HG03159 (cell line): ENCODE measurements at regions not wholly inside any gene's neighbourhood (a gene's known extent, or its start where the extent isn't known, plus 50 kb on each side); places are given as distances from the start of the nearest gene placed in this dataset.

Experiments used
- ATAC-seq: cut with Tn5 transposase; IDR thresholded peaks from one replicate; pipeline ENCODE4 v1.9.1; 2021; ENCODE audit warnings: mild to moderate bottlenecking, moderate library complexity; ENCODE audit not compliant: unreplicated experiment

DNA sequence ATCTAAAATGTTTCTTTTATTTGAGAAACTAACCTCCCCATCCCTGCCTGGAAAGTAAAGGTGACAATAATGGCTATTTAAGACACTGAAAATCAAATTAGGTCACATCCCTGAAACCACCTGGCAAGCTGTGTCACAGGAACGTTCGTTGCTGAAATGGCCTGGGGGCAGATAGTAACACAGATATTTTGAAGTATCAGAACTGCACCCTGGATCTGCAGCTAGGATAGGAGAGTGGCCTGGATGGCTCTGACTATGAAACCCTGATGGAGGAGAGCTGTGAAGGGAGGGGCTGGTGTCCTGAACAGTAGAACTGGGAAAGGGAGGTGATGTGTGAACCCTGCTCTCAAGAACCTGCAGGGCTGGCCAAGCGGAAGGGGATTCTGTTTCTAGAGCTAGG is 648.3 kb upstream of the CFAP20DC start:
- ATAC-seq: no peak

DNA sequence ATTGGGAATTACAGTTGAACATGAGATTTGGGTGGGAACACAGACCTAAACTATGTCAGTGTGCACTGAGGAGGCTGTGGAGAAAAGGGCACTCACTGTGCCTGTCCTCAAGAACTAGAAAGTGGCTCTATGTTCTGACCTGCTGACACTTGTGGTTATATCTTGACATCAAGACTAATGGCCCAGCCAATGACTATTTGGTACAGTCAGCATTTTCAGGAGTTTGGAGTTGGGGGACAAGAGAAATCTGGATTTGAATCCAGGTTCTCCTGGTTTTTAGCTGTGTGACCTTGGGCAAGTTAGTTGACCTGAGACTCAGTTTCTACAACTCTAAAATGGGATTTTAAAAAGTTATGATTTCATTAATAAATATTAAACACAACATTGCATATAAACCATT is 647.0 kb upstream of the CFAP20DC start:
- no peak for ATAC-seq

DNA sequence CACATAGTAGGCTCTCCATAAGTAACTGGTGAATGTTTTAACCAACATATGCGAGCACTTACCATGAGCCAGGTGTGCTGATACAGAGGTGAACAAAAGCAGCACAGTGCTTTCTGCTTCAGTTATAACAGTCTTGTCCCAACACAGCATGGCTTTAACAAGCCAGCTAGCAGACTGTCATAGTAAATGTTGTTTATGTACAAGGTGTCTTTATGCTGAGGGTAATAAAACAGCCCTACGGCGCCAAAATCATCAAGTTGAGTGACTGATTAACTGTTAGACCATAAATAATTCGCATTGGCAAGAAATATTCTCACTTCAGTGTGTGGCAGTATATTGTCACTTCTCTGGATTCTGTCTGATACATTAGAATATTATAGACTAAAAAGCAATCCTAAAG is 646.0 kb upstream of the CFAP20DC start:
- no peak for ATAC-seq

DNA sequence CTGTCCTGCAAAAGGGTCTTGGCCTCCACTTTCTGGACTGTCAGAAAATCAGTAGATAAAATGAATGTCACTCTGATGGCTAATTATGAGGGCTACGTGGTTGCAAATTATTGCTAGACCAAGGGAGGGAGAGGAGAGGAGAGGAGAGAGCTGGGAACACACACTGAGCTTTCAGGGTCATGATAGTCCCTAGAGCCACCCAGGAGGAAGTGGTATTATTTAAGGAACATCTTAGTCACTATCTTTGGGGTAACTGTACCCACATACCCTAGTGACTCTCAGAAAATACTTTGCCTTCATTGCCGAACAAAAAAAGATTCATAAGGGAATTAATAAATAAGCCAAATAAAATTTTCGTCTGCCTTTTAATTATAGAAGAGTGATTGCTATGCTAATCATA is 642.3 kb upstream of the CFAP20DC start:
- no peak for ATAC-seq

DNA sequence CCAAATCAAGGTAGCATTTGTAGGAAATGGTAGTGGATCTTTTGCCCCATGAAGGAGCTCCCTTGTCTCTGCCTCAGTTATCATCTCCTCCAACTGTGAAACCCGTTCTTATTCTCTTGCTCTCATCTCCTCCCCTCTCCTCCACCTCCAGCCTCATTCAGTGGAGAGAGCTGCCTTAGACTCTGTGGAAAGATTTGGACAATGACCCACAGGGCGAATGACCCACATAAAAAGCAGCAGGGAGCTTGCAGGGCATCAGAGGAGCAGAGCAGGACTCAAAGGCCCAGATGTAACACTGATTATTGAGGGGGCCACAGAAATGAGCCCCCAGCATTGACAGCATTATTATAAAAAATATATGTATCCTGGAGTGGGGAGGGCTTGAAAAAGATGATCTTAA is 641.1 kb upstream of the CFAP20DC start:
- no peak for ATAC-seq

DNA sequence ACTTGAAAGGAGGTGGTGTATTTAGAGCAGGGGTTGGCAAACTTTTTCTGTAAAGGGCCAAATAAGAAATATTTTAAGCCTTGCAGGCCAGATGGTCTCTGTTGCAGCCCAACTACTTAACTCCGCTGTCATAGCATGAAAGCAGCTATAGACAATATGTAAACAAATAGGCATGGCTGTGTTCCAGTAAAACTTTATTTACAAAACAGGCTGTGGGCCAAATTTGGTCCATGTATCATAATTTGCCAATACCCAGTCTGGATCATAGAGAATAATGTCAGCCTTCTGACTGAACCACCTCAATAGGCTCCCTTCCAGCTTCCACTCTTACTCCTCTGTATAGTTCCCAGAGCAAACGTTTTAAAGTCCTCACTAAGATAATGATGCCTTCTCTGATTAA is 638.8 kb upstream of the CFAP20DC start:
- ATAC-seq: no peak

DNA sequence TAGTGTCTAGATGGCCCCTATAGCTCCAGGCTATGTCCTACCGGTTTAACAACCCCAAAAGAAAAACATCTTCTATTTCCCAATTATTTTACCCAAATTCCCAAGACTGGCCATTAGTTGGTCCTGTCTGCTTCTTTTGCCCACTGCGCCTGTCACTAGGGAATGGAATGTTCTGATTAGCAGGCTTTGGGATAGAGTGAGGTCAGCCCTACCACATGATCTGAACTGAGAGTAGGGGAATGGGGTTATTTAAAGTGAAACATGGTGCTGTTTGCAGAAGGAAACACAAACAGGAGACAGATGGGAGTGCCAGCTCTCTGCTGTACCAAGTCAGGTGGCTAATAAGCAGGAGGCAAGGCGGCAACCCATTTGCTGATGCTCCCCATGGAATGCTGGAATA is 635.6 kb upstream of the CFAP20DC start:
- ATAC-seq: no peak

DNA sequence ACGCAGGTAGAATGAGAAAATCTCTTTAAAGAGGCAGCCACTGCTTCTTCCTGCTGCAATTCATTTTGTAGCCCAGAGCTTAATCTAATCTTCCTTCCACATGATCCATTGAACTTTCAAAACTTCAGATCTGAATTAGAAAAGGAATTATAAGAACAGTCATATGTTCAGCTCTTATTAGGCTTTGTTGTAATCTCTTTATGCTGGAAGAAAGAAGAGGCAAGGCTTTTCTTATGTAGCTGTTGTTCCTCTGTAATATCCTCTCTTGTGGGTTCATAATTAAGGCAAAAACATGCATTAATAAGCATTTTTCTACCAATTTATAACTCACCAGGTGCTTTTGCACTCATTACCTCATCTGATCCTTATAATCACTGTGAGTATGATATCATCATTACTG is 634.9 kb upstream of the CFAP20DC start:
- ATAC-seq: no peak

DNA sequence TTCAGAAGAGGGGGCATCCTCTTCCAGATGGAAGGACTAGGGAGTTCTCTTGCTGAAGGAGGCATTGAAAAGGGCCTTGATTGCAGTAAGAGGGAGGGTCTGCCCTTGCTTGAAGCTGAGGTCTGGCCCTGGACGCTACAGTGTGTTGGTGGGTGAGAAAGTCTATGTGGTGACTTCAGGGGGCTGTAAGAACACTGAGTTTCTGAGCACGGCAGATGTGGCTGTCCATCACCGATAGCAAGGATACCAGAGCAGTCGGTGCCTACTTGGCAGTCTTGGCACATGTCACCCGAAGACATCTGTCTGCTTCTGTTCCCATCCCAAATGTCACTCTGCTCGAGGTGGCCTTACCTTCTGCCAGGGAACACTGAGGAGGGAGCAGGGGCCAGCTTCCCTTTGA is 631.1 kb upstream of the CFAP20DC start:
- no peak for ATAC-seq

DNA sequence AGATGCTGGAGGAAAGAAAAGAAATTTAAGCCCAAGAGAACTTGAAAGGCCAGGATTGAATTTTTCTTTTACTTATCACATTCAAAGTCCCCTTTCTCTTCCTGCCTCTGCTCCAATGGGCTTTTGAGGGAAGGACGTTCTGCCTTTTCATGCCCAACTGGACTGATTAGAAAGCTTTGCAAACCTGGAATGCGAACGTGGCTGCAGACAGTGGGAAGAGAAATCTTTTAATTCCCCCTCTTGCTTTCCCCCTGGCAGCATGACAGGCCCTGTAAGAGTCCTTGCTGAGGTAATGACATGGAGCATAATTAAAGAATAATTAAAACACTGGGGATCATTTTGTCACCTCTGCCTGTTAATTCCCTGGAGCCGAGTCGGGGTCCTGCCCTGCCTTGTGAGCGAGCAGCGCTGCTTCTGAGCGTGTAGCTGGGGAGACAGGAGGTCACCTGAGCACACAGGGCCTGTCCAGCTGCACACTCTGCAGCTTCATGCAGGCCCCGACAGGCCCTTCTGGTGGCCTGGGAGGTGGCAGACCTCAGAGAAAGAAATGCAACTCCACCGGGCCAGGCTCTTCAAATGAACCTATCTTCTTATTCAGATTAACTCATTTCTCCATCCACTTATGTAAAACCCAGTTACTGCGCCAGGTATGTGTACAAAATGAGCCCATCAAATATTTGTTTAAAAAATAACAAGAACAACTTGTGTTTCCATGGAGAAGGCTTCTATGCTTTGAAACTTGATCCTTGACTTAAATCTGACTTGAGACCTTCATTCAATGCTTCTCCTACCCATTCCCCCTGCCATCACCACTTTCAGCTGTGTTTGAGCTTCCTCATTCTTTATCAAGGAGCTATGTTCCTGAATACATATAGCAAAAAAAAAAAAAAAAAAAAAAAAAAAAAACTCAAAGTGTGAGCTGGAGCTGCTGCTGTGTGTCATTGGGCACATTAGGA is 628.2 kb upstream of the CFAP20DC start:
- ATAC-seq: no peak

DNA sequence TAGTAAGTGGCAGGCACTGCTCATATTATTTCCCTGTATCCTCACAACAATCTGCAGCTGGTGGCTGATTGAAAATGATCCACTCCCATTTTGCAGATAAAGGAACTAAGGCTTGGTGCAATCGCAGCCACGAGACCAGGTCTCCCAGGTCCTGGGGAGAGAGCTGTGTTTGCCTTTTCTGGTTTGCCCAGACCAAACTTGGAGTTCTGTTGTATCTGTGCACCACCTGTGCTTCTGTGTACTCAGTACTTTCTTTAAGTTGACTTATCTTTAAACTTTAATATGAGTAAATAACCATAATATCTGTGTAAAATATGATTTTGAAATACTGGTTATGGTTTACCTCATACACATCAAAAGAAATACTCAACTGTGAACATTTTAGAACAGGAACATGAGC is 625.7 kb upstream of the CFAP20DC start:
- no peak for ATAC-seq

DNA sequence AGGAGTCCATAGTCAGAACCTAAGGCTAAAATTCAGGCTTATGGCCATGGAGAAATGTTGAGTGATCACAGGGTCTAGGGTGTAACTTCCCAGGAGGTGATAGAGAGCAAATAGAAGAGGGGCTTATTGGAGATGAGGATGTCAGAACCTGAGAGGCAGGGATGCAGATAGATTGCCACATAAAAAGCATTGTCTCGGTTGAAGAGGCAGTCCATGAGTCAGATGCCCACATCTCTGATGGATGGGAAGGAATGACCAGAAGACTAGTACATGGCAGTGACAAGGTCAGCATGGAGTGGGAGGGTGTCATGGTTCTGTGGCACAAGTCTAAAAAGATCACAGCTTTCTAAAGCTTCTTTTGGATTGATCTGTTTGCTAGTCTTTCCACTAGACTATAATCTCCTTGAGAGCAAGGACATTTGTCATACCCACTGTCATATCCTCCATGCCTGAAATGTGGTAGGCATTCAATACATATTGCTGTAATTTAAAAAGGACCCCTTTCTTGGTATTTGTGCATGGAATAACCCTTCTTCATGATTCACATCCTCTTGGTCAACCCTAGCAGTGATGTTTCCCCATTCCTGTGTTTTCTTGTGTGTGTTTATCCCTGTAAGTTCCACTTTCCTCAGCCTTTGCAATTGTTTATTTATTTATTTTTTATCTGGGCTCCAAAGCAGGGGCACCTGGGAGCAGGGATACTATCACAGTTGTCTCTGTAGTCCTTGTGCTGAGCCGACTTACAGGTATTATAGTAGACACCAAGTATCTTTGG is 613.4 kb upstream of the CFAP20DC start:
- no peak for ATAC-seq

DNA sequence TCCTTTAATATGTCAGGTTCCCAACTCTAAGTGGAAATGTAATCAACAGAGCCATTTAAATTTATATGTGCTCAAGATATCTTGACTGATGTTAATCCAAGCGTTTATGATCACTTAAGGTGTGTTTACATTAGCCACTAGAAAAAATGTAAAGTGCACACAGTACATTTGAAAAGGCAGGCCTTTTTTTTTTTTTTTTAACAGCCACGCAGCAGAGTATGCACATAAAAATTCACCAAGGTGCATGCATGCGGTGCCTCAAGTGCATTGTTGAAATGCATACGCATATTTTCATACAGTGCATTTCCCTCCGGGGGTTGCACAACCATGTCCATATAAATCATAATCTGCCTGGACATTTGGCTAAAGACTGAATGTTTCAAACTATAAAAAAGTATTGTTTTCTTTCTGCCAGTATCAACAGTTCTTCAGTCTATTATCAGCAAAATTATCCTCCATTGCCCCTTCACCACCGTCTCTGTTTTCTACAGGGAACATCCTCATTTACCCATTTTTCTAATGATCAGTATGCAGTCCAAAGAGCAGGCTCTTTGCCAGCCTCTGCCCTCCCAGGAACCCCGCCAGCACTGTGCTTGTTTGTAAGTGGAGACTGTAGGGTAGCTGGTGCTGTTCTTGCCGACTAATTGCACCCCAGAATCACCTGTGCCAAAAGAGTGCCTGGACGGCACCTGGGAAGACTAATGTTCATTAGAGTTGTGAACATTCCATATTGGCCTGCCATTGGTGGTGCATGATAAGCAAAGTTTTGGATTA is 611.2 kb upstream of the CFAP20DC start:
- ATAC-seq: no peak

DNA sequence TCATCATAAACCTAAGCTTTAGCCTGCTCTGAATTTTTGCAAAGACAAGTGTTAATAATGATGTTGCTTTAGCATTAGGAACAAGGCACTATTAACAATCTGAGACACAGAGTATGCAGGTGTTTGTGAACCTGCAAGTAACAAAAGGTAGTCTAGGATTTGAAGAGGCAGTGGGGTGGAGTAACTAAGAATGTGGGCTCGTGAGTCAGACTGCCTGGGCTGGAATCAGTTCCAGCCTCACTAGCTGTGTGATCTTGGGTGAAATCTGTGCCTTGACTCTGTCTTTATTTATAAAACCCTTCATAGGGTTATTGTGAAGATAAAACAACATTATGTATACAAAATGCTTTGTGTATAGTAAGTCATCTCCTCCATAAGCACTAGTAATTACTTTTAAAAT is 610.6 kb upstream of the CFAP20DC start:
- no peak for ATAC-seq

DNA sequence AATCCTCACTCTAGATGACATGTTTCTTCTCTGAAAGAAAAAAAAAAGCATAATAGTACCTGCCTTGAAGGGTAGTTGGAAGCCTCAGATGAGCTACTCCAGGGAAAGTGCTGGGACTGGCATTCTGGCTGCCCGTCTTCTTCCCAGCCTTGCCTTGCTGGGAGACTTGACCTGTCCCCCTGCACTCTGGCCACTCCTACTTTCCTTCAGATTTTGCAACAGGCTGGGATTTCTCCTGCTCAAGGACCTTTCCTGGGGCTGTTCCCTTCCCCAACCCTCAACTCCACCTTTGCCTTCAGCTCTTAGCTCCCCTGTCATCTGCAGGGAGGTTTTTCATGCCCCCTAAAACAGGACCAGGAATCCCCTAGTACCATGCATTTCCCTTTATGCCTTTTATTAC is 609.9 kb upstream of the CFAP20DC start:
- ATAC-seq: no peak

DNA sequence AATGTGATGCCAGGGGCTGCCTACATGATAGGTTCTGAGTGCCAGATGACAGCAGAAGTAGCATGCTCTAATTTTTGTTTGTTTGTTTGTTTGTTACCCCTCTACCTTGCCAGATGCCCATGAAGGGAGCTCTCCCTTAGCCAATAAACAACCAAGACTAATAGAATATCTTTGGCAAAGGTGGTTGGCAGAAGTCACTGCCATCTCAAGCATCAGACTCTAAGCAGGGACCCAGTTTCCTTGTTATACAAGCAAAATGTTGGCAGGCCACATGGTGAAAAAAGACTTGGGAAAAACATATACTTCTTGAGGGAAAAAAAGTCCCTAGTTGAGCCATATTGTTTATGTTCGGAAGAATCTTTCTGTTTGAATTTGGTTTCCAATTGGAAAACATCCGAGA is 609.0 kb upstream of the CFAP20DC start:
- no peak for ATAC-seq

DNA sequence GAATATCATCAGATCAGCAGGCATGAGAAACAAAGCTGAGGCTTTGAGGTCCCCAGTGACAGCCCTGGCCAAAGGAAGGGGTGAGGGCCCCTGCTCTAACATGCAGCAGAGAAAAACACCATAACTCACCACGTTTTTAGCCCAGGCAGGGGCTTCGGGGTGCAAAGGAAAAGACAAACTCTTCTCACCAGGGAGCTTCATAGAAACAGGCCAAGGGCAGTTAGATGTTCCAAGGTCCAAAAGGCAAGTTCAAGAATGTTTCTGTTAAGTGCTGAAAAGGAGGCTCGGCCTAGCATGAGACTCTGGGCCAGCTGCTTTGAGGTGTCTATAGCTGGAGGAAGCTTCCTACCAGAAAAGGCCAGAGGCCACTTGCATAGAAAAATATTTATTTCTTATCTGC is 608.4 kb upstream of the CFAP20DC start:
- no peak for ATAC-seq

DNA sequence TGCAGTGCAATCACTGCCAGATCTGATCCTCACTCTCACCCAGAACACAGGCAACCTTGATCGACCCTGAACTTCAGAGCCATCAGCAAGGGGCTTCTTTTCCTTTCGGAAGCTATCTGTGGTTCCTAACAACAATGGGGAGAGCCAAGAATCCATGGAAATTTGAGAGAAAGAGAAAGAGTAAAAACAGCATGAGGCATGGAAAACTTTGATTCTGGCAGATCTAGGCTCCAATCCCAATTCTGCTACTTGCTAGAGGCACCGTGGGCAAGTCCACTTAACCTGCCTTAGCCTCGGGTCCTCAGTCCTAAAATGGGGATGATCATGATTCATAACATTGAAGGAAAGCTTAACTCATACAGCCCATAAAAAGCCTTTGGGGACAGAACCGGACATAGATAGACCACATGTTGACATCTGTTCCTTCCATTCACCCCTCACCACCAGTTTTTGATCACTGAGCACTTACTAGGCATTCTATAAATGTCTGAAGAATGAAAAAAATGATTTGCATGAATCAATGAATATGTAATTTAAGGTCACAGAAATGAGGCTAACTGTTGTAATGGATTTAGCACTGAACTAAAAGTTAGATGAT is 605.7 kb upstream of the CFAP20DC start:
- ATAC-seq: no peak

DNA sequence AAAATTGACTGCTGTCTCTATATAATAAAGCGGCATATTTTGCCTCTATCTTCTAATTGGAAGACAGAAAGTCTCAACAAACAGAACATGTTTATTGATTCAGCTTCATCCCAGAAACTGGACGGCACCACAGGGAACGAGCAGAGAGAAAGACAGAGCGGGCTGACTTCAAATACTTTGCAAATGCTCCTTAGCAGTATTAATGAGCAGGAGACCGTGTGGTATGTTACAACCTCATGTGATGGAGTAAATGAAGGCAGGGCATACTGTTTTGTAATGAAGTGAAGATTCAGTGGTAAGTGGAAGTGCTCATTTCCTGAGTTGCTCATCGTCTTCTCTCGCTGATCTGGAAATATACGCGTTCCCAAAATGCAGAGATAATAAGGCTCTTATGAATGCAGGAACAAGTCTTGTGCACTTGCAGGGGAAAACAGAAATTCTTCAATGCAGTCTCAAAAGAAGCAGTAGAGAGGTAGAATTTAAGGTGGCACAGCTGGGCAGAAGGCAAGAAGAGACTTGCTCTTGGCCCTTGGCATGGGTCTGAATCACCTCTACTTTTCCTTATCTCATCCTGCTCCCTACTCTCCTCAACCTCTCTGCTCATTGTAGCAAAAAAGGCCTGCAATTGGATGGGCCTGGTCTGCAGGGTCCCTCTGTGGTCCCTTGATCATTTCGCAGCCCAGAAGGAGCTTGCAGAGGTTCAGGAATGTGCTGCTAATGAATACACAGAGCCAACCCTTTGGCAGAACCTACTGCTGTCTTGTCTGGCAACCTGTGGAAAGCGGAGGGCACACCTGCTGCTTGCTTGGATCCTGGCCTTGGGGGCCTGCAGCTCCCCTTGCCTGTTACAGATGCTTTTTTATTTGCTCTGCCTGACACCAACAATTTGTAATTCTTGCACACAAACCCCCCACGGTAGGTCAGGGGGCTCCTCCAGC is 604.9 kb upstream of the CFAP20DC start:
- no peak for ATAC-seq

DNA sequence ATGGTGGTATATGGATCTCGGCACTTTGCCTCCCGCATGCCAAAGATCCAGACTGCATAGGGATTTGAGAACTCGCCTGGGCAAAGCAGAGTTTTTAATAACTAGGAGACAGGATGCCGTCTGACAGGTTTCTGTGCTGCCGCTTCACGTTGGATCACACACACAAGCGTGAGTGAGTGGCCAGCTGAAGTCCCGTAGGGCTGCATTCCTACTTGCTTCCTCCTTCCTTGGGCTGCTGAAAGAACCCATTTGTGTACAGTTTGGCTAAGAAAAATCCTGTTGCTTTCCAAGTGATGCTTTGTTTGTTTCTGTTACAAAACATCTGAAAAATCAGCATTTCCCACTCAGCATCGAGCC is 604.3 kb upstream of the CFAP20DC start:
- no peak for ATAC-seq
